Gastrocnemius medialis (tissue), 4 donors: ENCODE measurements at regions not wholly inside any gene's neighbourhood (a gene's known extent, or its start where the extent isn't known, plus 50 kb on each side); places are given as distances from the start of the nearest gene placed in this dataset.

Experiments used
- ATAC-seq, 2 donors: fragments of 150-250 bp; one replicate each; pipeline ENCODE4 v1.9.1; 2016
- DNase-seq, 2 donors: peaks; one replicate each; pipeline ENCODE4 v3.0.0-alpha.2; 2019
- H3K27ac ChIP-seq, 4 donors: fragments of 200-600 bp; sonication (generic); 1 replicate in 1 of 4; 2 replicates in 3 of 4; pipeline ENCODE4 v1.5.1; 2016 to 2018; ENCODE audit warnings: mild to moderate bottlenecking in 2 of 4, moderate library complexity in 1 of 4
- H3K27me3 ChIP-seq, 3 donors: fragments of 200-600 bp; sonication (generic) in 2 of 3; 1 replicate in 1 of 3; 2 replicates in 2 of 3; pipeline versions ENCODE4 v1.5.1 to v1.6.0; 2016 to 2019; ENCODE audit warnings: mild to moderate bottlenecking in 1 of 3, moderate library complexity in 1 of 3
- H3K36me3 ChIP-seq, 2 donors: fragments of 200-600 bp; sonication (generic) in 1 of 2; one replicate each; pipeline ENCODE4 v1.5.1; 2017 to 2018
- H3K4me1 ChIP-seq, 2 donors: fragments of 200-600 bp; sonication (generic) in 1 of 2; one replicate each; pipeline ENCODE4 v1.5.1; 2016 to 2017; ENCODE audit warnings: mild to moderate bottlenecking in 2 of 2
- H3K4me3 ChIP-seq, 4 donors: fragments of 200-600 bp; sonication (generic) in 3 of 4; 1 replicate in 1 of 4; 2 replicates in 3 of 4; pipeline ENCODE4 v1.5.1; 2016 to 2019; ENCODE audit warnings: mild to moderate bottlenecking in 2 of 4
- H3K9me3 ChIP-seq, 3 donors: fragments of 200-600 bp; sonication (generic) in 2 of 3; 1 replicate in 1 of 3; 2 replicates in 2 of 3; pipeline ENCODE4 v1.5.1; 2016 to 2019
- CTCF ChIP-seq, 5 experiments: fragments of 450-650 bp in 3 of 5; fragments of 200-600 bp in 2 of 5; sonication (generic) in 2 of 5; IDR thresholded peaks in 4 of 5; conservative IDR thresholded peaks in 1 of 5; 1 replicate in 4 of 5; 2 replicates in 1 of 5; pipeline ENCODE4 v1.5.1; 2016 to 2019; ENCODE audit warnings: antibody characterized with exemption in 5 of 5, mild to moderate bottlenecking in 3 of 5, moderate library complexity in 3 of 5
- POLR2A ChIP-seq, 2 donors: fragments of 450-650 bp; IDR thresholded peaks; one replicate each; pipeline ENCODE4 v1.6.1; 2017; ENCODE audit warnings: antibody characterized with exemption in 2 of 2, mild to moderate bottlenecking in 2 of 2, moderate library complexity in 2 of 2
- in situ Hi-C, 4 donors: fragments of 200-750 bp; cut with MboI; loops; one replicate each; pipeline versions ENCODE4 v1.15.0 to v1.8.0; 2017; ENCODE audit warnings: low sequenced_read_pairs in 4 of 4
- intact Hi-C: fragments of 100-400 bp; cut with DNase I; formaldehyde crosslinking; loops from one replicate; pipeline ENCODE4 v1.15.1; 2023; ENCODE audit warnings: low total_unique reads

GRCh38 chr16:54806881-54807360, 123.7 kb upstream of the IRX5 start:
- no peak for ATAC-seq
- Histone ChIP-seq H3K9me3 (no peaks in the 10 kb centered on the region), H3K4me3 (no peak overlapping the region), H3K27me3 (no peaks in the 10 kb centered on the region), H3K4me1 (no peaks in the 10 kb centered on the region), H3K27ac (no peak overlapping the region), H3K36me3 (no peaks in the 10 kb centered on the region)
- DNase-seq = no peak
- in situ Hi-C loops = no loop called here
- intact Hi-C loops = no loop called here
- TF ChIP-seq POLR2A (IDR thresholded peaks at IDR 0.05) = no peak
- TF ChIP-seq CTCF (IDR thresholded peaks at IDR 0.05 in 4 of 5, conservative IDR thresholded peaks at IDR 0.05 in 1 of 5) = no peak

GRCh38 chr16:54806378-54806777, 124.3 kb upstream of the IRX5 start:
- H3K27ac ChIP-seq = no peak overlapping the region
- in situ Hi-C loops (no loop called here), intact Hi-C loops (no loop called here)
- H3K36me3 ChIP-seq = no peaks in the 10 kb centered on the region
- no peaks in the 10 kb centered on the region for H3K9me3 ChIP-seq
- ATAC-seq (no peak), DNase-seq (no peak)
- no peaks in the 10 kb centered on the region for H3K27me3 ChIP-seq
- no peak overlapping the region for H3K4me3 ChIP-seq
- no peaks in the 10 kb centered on the region for H3K4me1 ChIP-seq
- no peak for TF ChIP-seq CTCF (IDR thresholded peaks at IDR 0.05 in 4 of 5, conservative IDR thresholded peaks at IDR 0.05 in 1 of 5)

- intact Hi-C loops = no loop called here
- H3K27me3 ChIP-seq = no peaks in the 10 kb centered on the region
- H3K9me3 ChIP-seq = no peaks in the 10 kb centered on the region
- DNase-seq (no peak), ATAC-seq (no peak)
- H3K4me3 ChIP-seq = no peak overlapping the region
- in situ Hi-C loops = no loop called here
- TF ChIP-seq CTCF (IDR thresholded peaks at IDR 0.05 in 4 of 5, conservative IDR thresholded peaks at IDR 0.05 in 1 of 5) (no peak), POLR2A (IDR thresholded peaks at IDR 0.05) (no peak)
- H3K36me3 ChIP-seq = no peaks in the 10 kb centered on the region
- no peak overlapping the region for H3K27ac ChIP-seq
- H3K4me1 ChIP-seq = no peaks in the 10 kb centered on the region
These were observed 125.0 kb upstream of the IRX5 start for GRCh38 chr16:54805648-54806047.

- Histone ChIP-seq H3K27ac (no peak overlapping the region), H3K4me3 (no peak overlapping the region), H3K4me1 (no peaks in the 10 kb centered on the region), H3K36me3 (no peaks in the 10 kb centered on the region), H3K27me3 (no peaks in the 10 kb centered on the region), H3K9me3 (peaks cover 0 to 13% (median 0%) of the 10 kb centered on the region in 3 donors)
- ATAC-seq (no peak), DNase-seq (no peak)
- in situ Hi-C loops (no loop called here), intact Hi-C loops (no loop called here)
- TF ChIP-seq POLR2A (IDR thresholded peaks at IDR 0.05) (no peak), CTCF (IDR thresholded peaks at IDR 0.05 in 4 of 5, conservative IDR thresholded peaks at IDR 0.05 in 1 of 5) (no peak)
These were observed 129.4 kb upstream of the IRX5 start for GRCh38 chr16:54801057-54801844.
